Endothelial cell of umbilical vein (primary cell): ENCODE measurements at regions not wholly inside any gene's neighbourhood (a gene's known extent, or its start where the extent isn't known, plus 50 kb on each side); places are given as distances from the start of the nearest gene placed in this dataset.

ENCODE experiments used
- EZH2 ChIP-seq: IDR thresholded peaks from 2 replicates; pipeline ENCODE4 v1.6.1; 2012; ENCODE audit warnings: borderline replicate concordance, low read depth, mild to moderate bottlenecking, moderate library complexity, low read length, inconsistent platforms; ENCODE audit not compliant: severe bottlenecking
- FOS ChIP-seq: IDR thresholded peaks from 2 replicates; pipeline ENCODE4 v1.6.1; 2011; ENCODE audit warnings: mild to moderate bottlenecking, low read length, moderate library complexity, borderline replicate concordance; ENCODE audit not compliant: insufficient read depth
- POLR2A ChIP-seq: IDR thresholded peaks from 2 replicates; pipeline ENCODE4 v1.6.1; 2012; ENCODE audit warnings: low read depth, mild to moderate bottlenecking, control low read depth, low read length
- POLR2AphosphoS5 ChIP-seq: IDR thresholded peaks from 2 replicates; pipeline ENCODE4 v1.6.1; 2012; ENCODE audit warnings: low read depth, mild to moderate bottlenecking, control low read depth, low read length, moderate library complexity; ENCODE audit not compliant: insufficient read depth
- TF ChIP-seq, protein P1 (sequence below), 2 donors: IDR thresholded peaks; 1 replicate in 1 of 2; 2 replicates in 1 of 2; pipeline ENCODE4 v1.5.1; 2011; ENCODE audit warnings: low read length in 2 of 2, mild to moderate bottlenecking in 2 of 2, moderate library complexity in 2 of 2, control low read depth in 1 of 2, inconsistent platforms in 1 of 2, low read depth in 1 of 2; ENCODE audit not compliant: insufficient read depth in 1 of 2; ENCODE audit errors: extremely low read depth in 1 of 2
- TF ChIP-seq, protein P2 (sequence below): IDR thresholded peaks from 2 replicates; pipeline ENCODE4 v1.6.1; 2011; ENCODE audit not compliant: insufficient read depth, insufficient read length

DNA sequence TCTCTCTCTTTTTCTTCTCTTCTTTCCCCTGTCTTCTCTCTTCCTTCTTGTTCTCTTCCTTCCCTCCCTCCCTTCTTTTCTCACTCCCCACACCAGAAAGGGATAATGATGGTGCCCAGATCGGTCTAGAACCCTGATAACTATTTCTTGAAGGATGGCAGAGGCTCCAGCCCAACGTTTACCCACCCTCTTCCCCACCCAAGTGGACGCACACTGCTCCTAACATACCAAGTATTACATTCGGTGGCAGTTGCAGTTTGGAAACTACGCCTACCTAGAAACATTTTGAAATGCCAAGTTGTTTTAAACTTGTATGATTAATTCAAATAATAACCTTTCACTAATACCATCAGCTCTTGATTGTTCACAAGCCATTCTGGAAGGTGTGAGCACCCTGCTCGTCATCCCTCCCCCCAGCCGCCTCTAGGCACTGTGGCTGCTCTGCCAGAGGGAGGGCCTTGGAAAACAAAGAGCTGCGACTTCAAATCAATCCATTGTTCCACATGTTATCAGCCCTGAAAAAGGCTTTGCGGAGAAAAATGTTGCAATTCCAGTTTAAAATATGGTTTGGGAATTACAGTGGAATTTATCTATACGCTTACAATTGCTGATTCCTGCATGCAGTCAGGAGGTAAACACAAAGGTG, 1017.5 kb upstream of the TENM3 start:
- TF ChIP-seq, protein P1, sequence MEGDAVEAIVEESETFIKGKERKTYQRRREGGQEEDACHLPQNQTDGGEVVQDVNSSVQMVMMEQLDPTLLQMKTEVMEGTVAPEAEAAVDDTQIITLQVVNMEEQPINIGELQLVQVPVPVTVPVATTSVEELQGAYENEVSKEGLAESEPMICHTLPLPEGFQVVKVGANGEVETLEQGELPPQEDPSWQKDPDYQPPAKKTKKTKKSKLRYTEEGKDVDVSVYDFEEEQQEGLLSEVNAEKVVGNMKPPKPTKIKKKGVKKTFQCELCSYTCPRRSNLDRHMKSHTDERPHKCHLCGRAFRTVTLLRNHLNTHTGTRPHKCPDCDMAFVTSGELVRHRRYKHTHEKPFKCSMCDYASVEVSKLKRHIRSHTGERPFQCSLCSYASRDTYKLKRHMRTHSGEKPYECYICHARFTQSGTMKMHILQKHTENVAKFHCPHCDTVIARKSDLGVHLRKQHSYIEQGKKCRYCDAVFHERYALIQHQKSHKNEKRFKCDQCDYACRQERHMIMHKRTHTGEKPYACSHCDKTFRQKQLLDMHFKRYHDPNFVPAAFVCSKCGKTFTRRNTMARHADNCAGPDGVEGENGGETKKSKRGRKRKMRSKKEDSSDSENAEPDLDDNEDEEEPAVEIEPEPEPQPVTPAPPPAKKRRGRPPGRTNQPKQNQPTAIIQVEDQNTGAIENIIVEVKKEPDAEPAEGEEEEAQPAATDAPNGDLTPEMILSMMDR (IDR thresholded peaks at IDR 0.05; ENCODE audit: extremely low read depth in 1 of 2, insufficient read depth in 1 of 2, low read depth in 1 of 2, low read length in 2 of 2): no peak
- no peak for TF ChIP-seq POLR2A
- TF ChIP-seq POLR2AphosphoS5: no peak
- no peak for TF ChIP-seq EZH2
- TF ChIP-seq, protein P2, sequence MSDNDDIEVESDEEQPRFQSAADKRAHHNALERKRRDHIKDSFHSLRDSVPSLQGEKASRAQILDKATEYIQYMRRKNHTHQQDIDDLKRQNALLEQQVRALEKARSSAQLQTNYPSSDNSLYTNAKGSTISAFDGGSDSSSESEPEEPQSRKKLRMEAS: no peak
- TF ChIP-seq FOS: no peak
